Fibroblast of skin of right quadriceps (primary cell): ENCODE measurements at regions not wholly inside any gene's neighbourhood (a gene's known extent, or its start where the extent isn't known, plus 50 kb on each side); places are given as distances from the start of the nearest gene placed in this dataset.

Experiments used
- DNase-seq: peaks from one replicate; pipeline ENCODE4 v3.0.0-alpha.2; 2013

DNA sequence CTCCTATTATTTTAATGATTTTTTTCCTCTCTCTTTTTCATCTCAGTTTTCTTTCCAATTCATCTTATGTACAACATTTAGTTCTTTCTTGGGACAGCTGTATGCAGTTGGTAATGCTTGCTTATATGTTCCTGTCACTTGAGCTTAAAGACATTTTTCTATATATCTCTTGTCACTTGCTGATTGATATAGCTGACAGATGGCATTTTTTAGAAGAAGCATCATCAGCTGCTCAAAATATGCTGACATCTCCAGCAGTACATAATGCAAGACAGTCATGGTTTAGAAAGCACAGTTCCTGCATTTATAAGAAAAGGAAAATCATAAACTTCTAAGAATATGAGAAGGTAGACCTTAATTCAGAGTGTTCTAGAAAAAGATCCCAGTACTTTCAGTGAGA lies 56.5 kb downstream of the DCAF8L1 start:
- DNase-seq = no peak

DNA sequence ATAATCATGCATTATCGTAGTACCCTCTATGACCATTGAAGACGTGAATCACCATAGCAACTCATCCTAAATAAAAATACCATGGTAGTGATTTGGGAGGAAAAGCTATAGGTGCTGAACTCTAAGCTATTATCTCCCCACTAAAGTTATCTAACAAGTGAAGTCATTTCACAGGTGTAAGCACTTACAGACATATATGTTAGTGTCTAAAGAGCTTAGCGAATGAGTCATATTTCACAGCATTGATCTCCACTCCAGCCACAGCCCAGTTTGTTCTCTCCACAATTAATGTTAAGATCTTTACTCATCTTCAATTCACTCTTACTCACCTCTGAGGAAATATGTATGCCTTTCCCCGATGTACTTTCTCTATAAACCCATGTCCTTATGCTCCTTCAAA lies 57.0 kb downstream of the DCAF8L1 start:
- peak; percentile 4 for DNase-seq

DNA sequence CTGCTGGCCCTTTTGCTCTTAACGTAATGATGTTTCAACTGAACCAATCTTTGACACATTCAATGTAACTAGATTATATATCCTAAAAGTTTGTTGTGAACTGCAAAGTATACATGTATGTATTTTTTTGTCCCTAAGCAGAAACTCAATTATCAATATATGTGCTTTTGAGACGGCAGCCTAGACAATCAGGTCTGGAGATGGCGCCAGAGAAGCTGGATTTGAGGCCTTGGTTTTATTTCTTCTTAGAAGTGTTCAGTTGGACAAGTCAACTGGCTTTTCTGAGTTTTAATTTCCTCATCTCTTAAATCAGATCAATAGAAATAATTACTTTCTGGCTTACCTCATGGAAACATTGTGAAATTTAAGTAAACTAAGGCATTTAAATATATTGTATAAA lies 62.5 kb downstream of the DCAF8L1 start:
- peak; percentile 7 for DNase-seq

DNA sequence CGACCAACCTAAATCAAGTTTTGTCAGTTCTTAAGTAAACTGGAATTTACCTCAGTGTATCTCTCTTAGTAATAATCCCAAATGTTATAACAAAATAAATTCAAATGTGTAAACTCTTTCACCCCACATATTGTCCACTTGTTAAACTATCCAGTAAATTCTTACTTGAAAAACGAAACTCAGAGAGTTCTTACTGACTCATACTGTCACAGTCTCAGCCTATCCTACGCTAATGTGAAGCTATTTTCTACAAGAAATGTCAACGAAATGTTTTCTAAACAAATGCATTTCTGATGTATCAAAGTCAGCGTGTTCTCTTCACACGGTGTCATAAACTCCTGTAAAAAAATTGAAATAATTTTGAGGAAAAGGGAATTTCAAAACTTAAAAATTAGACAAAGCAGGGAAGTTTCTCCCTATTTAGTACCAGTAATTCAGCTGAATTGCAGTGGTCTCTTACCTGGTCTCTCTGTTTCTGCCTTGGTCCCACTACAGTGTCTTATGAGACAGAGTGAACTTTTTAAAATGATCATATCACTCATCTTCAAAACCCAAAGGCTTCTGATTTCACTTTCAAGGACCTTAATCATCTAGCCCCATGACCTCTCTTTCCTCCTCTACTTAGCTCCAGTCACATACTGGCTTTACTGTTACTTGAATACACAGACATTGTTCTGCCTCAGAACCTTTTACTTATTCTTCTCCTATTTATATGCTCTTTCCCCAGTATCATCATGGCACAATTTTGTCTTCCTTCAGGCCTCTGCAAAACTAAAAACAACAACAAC lies 63.3 kb downstream of the DCAF8L1 start:
- DNase-seq = no peak

DNA sequence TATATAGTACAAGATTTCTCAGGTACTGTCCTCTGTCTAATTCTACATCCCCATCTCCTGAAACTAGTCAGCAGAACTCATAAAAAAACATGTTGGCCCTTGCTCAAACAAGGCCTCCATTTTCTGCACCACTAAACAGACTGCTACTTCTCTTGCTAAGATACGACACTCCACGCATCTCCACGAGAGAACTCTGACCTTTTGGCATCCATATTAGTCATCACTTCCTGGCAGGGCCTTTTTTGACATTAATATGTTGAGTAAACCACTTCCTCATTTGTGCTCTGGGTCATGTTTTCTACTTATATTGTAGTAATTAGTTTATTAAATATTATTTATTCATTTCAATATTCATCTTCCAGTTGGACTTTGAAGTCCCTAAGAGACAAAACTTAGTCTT lies 65.6 kb downstream of the DCAF8L1 start:
- peak; percentile 31 for DNase-seq

DNA sequence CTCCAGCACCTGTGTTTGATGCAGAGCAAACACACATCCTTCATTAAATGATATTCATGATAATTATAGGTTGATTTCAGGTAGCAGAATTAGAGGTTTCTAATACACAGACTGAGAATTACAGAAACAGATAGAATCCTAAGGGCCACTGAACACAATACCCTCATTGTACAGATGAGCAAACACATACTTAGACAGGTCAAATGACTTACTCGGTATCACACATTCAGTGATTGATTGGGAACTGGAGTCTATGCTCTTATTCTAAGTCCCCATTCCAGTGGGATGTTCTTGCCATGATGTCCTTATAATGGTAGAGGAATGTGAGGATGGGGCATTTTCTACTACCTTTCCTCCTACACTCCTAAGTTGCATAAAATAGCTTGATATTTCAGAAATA lies 70.8 kb downstream of the DCAF8L1 start:
- no peak for DNase-seq

DNA sequence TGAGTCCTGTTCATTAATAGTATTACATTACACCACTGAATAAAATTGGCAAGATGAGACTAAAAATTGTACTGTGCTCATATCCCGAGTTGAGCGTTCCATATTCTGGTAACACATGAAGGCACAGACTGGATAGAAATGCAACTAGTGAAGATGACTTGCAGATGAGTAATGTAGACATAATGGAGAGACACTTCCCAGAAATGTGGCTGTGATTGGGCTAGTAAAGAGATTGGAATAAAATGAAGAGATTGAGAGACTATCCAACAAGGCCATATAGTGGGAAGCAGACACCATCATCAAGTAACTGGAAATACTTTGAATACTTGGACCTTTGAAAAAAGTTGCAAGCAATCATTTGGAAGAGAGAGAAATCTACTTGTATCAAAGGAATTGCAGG lies 77.3 kb downstream of the DCAF8L1 start:
- DNase-seq = peak; percentile 30

DNA sequence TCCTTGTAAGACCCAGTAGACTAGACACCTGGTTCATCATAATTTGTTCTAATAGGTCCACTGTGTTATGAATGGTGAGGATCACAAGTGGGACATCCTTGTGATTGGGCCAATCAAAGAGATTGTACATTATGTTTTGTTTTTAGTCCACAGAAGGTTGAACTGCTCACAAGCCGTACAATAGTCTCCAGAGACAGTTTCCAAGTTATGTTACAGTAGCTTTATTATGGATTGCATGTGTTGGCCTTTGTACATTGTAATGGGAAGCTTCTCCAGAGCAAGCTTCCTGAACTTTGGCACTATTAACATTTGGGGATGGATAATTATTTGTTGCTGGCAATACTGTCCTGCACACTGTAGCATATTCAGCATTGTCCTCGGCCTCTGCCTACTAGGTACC lies 86.1 kb downstream of the MAGEB10 start:
- no peak for DNase-seq

DNA sequence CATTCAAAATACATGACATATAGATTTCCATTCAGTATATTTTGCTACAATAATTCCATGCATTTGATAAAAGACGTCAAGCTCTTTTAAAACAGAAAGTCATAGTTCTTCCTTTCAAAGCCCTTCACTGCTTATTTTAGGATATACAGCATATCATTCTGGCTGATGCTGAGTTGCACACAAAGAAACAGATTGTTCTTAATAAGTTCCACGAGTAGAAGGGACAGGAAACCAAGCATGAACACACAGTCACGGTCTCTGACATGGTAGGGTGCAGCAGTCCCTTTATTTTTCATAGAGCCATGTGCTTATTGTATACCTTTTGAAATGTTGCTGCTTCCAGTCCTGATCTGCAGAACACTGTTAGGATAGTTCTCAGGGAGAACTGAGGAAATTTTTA lies 85.4 kb downstream of the MAGEB10 start:
- DNase-seq = no peak

DNA sequence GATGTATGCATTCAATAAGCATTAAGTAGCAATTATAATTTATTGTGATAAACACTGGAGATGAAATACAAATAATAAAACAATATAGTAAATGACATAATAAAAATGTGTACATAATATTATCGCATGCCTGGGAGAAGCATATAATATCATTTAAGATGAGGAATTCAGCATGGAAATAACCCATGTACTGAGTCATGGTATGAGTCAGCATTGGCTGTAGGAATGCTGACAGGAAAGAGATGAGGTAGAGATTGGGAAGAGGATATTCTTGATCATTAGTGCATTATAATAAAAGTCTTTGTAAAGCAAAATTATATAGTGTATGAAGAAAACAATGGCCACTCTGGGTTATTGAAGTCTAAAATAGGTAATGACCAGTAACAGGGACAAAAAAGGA lies 82.8 kb downstream of the MAGEB10 start:
- peak; percentile 77 for DNase-seq

DNA sequence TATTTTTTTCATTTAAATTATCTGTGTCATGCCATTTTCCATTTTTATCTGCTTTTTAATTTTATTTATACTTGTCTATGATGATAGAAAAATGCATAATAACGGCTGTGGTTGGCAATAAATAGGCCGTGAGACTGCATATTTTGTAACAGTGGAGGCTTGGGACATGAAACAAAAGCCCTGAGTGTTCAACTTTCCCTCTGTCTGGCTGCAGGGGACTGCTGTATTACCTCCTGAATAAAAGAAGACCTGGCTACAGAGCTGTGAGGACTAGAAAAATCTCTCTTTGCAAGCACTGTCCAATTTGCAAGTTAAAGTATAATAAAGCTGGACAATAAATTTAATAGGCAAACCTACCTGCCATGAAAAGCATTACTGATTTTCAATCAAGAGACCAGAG lies 82.1 kb downstream of the MAGEB10 start:
- no peak for DNase-seq

DNA sequence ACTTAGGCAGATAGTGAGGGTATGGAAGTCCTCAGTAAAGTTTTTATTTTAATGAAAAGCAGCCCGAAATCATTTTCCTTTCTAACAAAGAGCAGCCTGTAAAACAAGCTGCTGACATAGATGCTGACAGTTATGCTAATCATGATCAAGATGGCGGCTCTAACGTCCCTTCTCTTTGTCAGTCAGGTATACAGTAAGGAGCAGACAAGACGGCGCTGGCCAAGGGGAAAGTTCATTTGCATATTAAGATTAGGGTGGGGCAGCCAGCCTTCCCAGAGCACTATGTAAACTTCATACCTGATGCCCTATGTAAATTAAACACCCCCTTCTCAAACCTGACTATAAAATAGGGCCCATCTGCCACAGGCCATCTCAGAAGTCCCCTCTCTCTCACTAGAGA lies 76.9 kb downstream of the MAGEB10 start:
- DNase-seq = no peak

DNA sequence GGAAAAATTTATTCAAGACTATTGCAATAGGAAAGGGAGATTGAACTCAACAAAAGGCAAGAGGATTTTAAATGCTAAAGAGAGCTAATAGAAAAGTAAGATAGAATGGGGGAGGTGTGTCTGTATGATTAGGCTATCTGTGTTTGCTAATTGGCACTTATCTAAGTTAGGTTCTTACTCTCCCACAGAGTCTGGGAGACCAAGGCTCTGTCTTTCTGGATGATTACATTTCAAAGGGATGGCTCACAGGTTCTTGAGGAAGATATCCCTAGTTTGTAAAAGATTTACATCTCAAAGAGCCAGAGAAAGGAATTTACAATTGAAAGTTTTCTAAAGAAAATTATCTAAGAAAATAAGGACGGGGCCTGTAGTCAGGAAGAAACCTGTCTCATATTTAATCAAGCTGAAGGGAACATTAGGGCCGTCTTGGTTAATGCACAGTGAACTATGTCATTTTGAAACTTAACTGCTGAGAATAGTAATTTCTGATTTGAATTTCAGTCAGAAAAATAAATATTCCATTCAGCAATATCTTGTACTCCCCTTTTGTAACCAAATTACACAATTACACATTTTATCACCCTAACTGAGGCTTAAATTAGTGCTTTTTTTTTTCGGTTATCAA lies 75.8 kb downstream of the MAGEB10 start:
- DNase-seq = no peak

DNA sequence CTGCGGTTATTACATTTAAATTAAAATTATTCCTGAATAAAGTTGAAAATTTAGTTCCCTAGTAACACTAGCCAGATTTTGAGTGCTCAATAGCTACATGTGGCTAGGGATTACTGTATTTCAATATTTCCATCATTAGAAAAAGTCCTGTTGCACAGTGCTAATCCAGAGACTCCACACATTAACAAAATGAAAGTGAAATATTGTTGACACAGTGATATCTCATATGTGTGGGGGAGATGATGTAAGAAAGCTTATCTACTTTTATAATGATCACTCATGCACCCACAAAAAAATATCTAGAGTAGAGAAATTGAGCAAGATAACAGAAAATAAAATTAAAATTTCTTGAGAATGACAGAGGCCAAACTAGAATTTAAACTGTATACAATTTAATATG lies 74.9 kb downstream of the MAGEB10 start:
- DNase-seq = no peak

DNA sequence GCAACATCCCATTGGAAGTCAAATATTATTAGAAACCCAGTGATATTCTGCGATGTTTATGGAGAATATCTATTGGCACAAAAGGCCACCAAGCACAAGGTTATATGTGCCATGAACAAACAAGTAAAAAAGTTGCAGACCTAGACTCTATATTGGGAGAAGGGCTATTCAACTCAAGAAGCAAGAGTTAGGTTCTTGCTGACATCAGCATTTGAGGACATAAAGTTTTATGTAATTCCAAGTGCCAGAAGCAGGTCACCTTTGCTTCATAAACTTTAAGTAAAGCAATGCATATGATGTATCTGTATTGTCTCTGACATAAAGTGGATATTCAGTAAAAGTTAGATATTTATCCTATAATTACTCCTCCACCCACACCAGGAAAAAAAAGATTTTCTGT lies 71.1 kb downstream of the MAGEB10 start:
- DNase-seq = no peak
